WTC11 (cell line): ENCODE measurements at regions not wholly inside any gene's neighbourhood (a gene's known extent, or its start where the extent isn't known, plus 50 kb on each side); places are given as distances from the start of the nearest gene placed in this dataset.

Source experiments
- ATAC-seq: fragments of 200-7000 bp; cut with Tn5 transposase; 2 replicates; pipeline ENCODE4 v1.10.0; 2021; ENCODE audit warnings: mild to moderate bottlenecking, moderate library complexity
- CTCF ChIA-PET: fragments of 300-600 bp; sonication (Branson Sonifier 250); formaldehyde crosslinking; loops from one replicate; lab custom pipeline; 2021; ENCODE audit warnings: antibody characterized with exemption; lab: Charles Lee
- POLR2A ChIA-PET: fragments of 350-600 bp; sonication (Branson Sonifier 250); formaldehyde crosslinking; loops from one replicate; lab custom pipeline; 2021; ENCODE audit warnings: antibody characterized with exemption; lab: Charles Lee
- DNase-seq: peaks from one replicate; pipeline ENCODE4 v3.0.0; 2021; ENCODE audit warnings: low spot score
- H3K27ac Mint-ChIP-seq: 2 replicates; pipeline ENCODE4 v1.8.0; 2021; ENCODE audit warnings: mixed read lengths
- H3K27me3 Mint-ChIP-seq: 2 replicates; pipeline ENCODE4 v1.8.0; 2021; ENCODE audit warnings: low read depth, mild to moderate bottlenecking, moderate library complexity, mixed read lengths
- H3K36me3 Mint-ChIP-seq: 2 replicates; pipeline ENCODE4 v1.8.0; 2021; ENCODE audit warnings: mixed read lengths
- H3K4me1 Mint-ChIP-seq: 2 replicates; pipeline ENCODE4 v1.8.0; 2022; ENCODE audit warnings: mixed read lengths
- H3K4me3 Mint-ChIP-seq: 2 replicates; pipeline ENCODE4 v1.8.0; 2021; ENCODE audit warnings: mild to moderate bottlenecking, moderate library complexity, mixed read lengths
- H3K9me3 Mint-ChIP-seq: 2 replicates; pipeline ENCODE4 v1.8.0; 2021; ENCODE audit warnings: mixed read lengths
- ATF6 ChIP-seq: sonication (generic); formaldehyde crosslinking; IDR thresholded peaks from 2 replicates; pipeline ENCODE4 v1.8.1; 2023; ENCODE audit warnings: mild to moderate bottlenecking, missing genetic modification reagents
- ESRRA ChIP-seq: sonication (generic); formaldehyde crosslinking; IDR thresholded peaks from 2 replicates; pipeline ENCODE4 v1.8.1; 2022; ENCODE audit warnings: mild to moderate bottlenecking, missing genetic modification reagents, borderline replicate concordance
- FOXK1 ChIP-seq: sonication (generic); formaldehyde crosslinking; IDR thresholded peaks from 2 replicates; pipeline ENCODE4 v1.8.0; 2022; ENCODE audit warnings: mild to moderate bottlenecking, moderate library complexity, missing genetic modification reagents
- FOXP1 ChIP-seq: sonication (generic); formaldehyde crosslinking; IDR thresholded peaks from 2 replicates; pipeline ENCODE4 v1.8.0; 2022; ENCODE audit warnings: missing genetic modification reagents, mild to moderate bottlenecking, moderate library complexity, borderline replicate concordance
- HMGXB4 ChIP-seq: sonication (generic); formaldehyde crosslinking; IDR thresholded peaks from 2 replicates; pipeline ENCODE4 v1.8.1; 2023; ENCODE audit warnings: mild to moderate bottlenecking, moderate library complexity, missing genetic modification reagents
- IRF2 ChIP-seq: sonication (generic); formaldehyde crosslinking; IDR thresholded peaks from 2 replicates; pipeline ENCODE4 v1.8.0; 2022; ENCODE audit warnings: low read depth, missing genetic modification reagents, borderline replicate concordance
- JAZF1 ChIP-seq: fragments of 250-450 bp; sonication (Bioruptor Pico); IDR thresholded peaks from 2 replicates; pipeline ENCODE4 v1.9.0; 2021; ENCODE audit warnings: moderate library complexity, mild to moderate bottlenecking, inconsistent platforms
- JUN ChIP-seq: sonication (generic); formaldehyde crosslinking; IDR thresholded peaks from 2 replicates; pipeline ENCODE4 v1.8.0; 2023; ENCODE audit warnings: mild to moderate bottlenecking, missing genetic modification reagents
- KAT7 ChIP-seq: sonication (generic); formaldehyde crosslinking; IDR thresholded peaks from 2 replicates; pipeline ENCODE4 v1.8.1; 2023; ENCODE audit warnings: missing genetic modification reagents, mild to moderate bottlenecking, borderline replicate concordance
- NFE2L1 ChIP-seq: sonication (generic); formaldehyde crosslinking; IDR thresholded peaks from 2 replicates; pipeline ENCODE4 v1.8.1; 2023; ENCODE audit warnings: missing genetic modification reagents
- NR1H2 ChIP-seq: sonication (generic); formaldehyde crosslinking; IDR thresholded peaks from 2 replicates; pipeline ENCODE4 v1.9.0; 2021; ENCODE audit warnings: mild to moderate bottlenecking, moderate library complexity, missing genetic modification reagents
- NR2C2 ChIP-seq: sonication (generic); formaldehyde crosslinking; IDR thresholded peaks from 2 replicates; pipeline ENCODE4 v1.8.0; 2022; ENCODE audit warnings: mild to moderate bottlenecking, missing genetic modification reagents
- PRDM15 ChIP-seq: sonication (generic); formaldehyde crosslinking; IDR thresholded peaks from 2 replicates; pipeline ENCODE4 v1.8.0; 2022; ENCODE audit warnings: missing genetic modification reagents
- RELA ChIP-seq: sonication (generic); formaldehyde crosslinking; IDR thresholded peaks from 2 replicates; pipeline ENCODE4 v1.8.1; 2022; ENCODE audit warnings: missing genetic modification reagents, mild to moderate bottlenecking, borderline replicate concordance
- SMAD3 ChIP-seq: sonication (generic); formaldehyde crosslinking; IDR thresholded peaks from 2 replicates; pipeline ENCODE4 v1.8.0; 2022; ENCODE audit warnings: missing genetic modification reagents, mild to moderate bottlenecking, borderline replicate concordance
- SP1 ChIP-seq: sonication (generic); formaldehyde crosslinking; conservative IDR thresholded peaks from 2 replicates; pipeline ENCODE4 v1.8.1; 2022; ENCODE audit warnings: missing genetic modification reagents
- USF2 ChIP-seq: sonication (generic); formaldehyde crosslinking; IDR thresholded peaks from 2 replicates; pipeline ENCODE4 v1.8.1; 2023; ENCODE audit warnings: mild to moderate bottlenecking, missing genetic modification reagents, moderate library complexity
- ZMAT4 ChIP-seq: fragments of 250-450 bp; sonication (Bioruptor Pico); IDR thresholded peaks from 2 replicates; pipeline ENCODE4 v1.9.0; 2021; ENCODE audit warnings: mild to moderate bottlenecking
- ZNF121 ChIP-seq: sonication (generic); formaldehyde crosslinking; IDR thresholded peaks from 2 replicates; pipeline ENCODE4 v1.8.0; 2023; ENCODE audit warnings: missing genetic modification reagents
- ZNF138 ChIP-seq: sonication (generic); formaldehyde crosslinking; conservative IDR thresholded peaks from 2 replicates; pipeline ENCODE4 v1.8.1; 2022; ENCODE audit warnings: mild to moderate bottlenecking, moderate library complexity, missing genetic modification reagents
- ZNF263 ChIP-seq: sonication (generic); formaldehyde crosslinking; IDR thresholded peaks from 2 replicates; pipeline ENCODE4 v1.8.1; 2022; ENCODE audit warnings: low read depth, mild to moderate bottlenecking, moderate library complexity, missing genetic modification reagents
- ZNF396 ChIP-seq: fragments of 250-450 bp; sonication (Bioruptor Pico); IDR thresholded peaks from 2 replicates; pipeline ENCODE4 v1.8.0; 2021; ENCODE audit warnings: mild to moderate bottlenecking, moderate library complexity, borderline replicate concordance
- ZNF532 ChIP-seq: fragments of 250-450 bp; sonication (Bioruptor Pico); IDR thresholded peaks from 2 replicates; pipeline ENCODE4 v1.9.0; 2021; ENCODE audit warnings: mild to moderate bottlenecking, borderline replicate concordance

GRCh38 chr6:105728995-105729394 is 326.1 kb upstream of the PREP start:
- Mint-ChIP-seq H3K27ac (no peak overlapping the region), H3K4me1 (no peaks in the 10 kb centered on the region), H3K4me3 (no peak overlapping the region), H3K9me3 (peaks cover 3% of the 10 kb centered on the region; the same call in 1 of the 2 replicates), H3K36me3 (no peaks in the 10 kb centered on the region), H3K27me3 (no peaks in the 10 kb centered on the region)
- CTCF ChIA-PET = interaction anchor here (0.6 kb wide), 1 partner anchor 355 kb away, joined by 4 read pairs; no protein-coding TSS in a partner anchor
- POLR2A ChIA-PET = no interaction called here
- TF ChIP-seq SP1 = no peak
- no peak for TF ChIP-seq ZMAT4 (CRISPR knock-in tag)
- TF ChIP-seq NR2C2 (CRISPR knock-in tag) = no peak
- no peak for TF ChIP-seq FOXP1
- TF ChIP-seq ZNF138 = no peak
- no peak for TF ChIP-seq PRDM15 (CRISPR knock-in tag)
- no peak for TF ChIP-seq ESRRA (CRISPR knock-in tag)
- no peak for TF ChIP-seq IRF2 (CRISPR knock-in tag)
- no peak for TF ChIP-seq SMAD3
- no peak for TF ChIP-seq FOXK1 (CRISPR knock-in tag)
- TF ChIP-seq NR1H2 (CRISPR knock-in tag) = no peak
- TF ChIP-seq ZNF532 (CRISPR knock-in tag) = no peak
- TF ChIP-seq ATF6 (CRISPR knock-in tag) = no peak
- no peak for TF ChIP-seq KAT7 (CRISPR knock-in tag)
- ATAC-seq (no peak), DNase-seq (no peak)

- CTCF ChIA-PET = no interaction called here
- Mint-ChIP-seq H3K27me3 (no peaks in the 10 kb centered on the region), H3K36me3 (no peaks in the 10 kb centered on the region), H3K27ac (no peak overlapping the region), H3K4me1 (no peaks in the 10 kb centered on the region), H3K4me3 (no peak overlapping the region), H3K9me3 (peaks cover 3% of the 10 kb centered on the region; the same call in 1 of the 2 replicates)
- ATAC-seq (no peak), DNase-seq (no peak)
- POLR2A ChIA-PET = no interaction called here
- no peak for TF ChIP-seq ZNF396
- TF ChIP-seq USF2 (CRISPR knock-in tag) = no peak
- TF ChIP-seq HMGXB4 = no peak
- no peak for TF ChIP-seq ESRRA (CRISPR knock-in tag)
- TF ChIP-seq JUN = no peak
- no peak for TF ChIP-seq NFE2L1
- TF ChIP-seq RELA = no peak
- TF ChIP-seq ZNF263 (CRISPR knock-in tag) = no peak
- no peak for TF ChIP-seq JAZF1 (CRISPR knock-in tag)
- TF ChIP-seq ZNF121 = no peak
These were observed 324.2 kb upstream of the PREP start for GRCh38 chr6:105726902-105727655.
